PFSK-1 (cell line): ENCODE measurements at regions not wholly inside any gene's neighbourhood (a gene's known extent, or its start where the extent isn't known, plus 50 kb on each side); places are given as distances from the start of the nearest gene placed in this dataset.

Experiments
- REST ChIP-seq, 2 experiments: IDR thresholded peaks; 2 replicates each; pipeline versions ENCODE4 v1.6.1 to v1.8.0; 2011 to 2012; ENCODE audit warnings: low read depth in 2 of 2, low read length in 2 of 2, control low read depth in 1 of 2, inconsistent platforms in 1 of 2, mild to moderate bottlenecking in 1 of 2, moderate library complexity in 1 of 2; ENCODE audit not compliant: insufficient read depth in 1 of 2
- TAF1 ChIP-seq: IDR thresholded peaks from 2 replicates; pipeline ENCODE4 v1.6.1; 2012; ENCODE audit warnings: low read length, control low read depth, borderline replicate concordance; ENCODE audit not compliant: insufficient read depth

GRCh38 chr1:112320058-112320457, 76.0 kb upstream of the CTTNBP2NL start:
- TF ChIP-seq TAF1, result no peak
- no peak for TF ChIP-seq REST (IDR thresholded peaks at IDR 0.05; ENCODE audit: insufficient read depth in 1 of 2, low read depth in 2 of 2, low read length in 2 of 2)
